Fibroblast of lung (primary cell): ENCODE measurements at regions not wholly inside any gene's neighbourhood (a gene's known extent, or its start where the extent isn't known, plus 50 kb on each side); places are given as distances from the start of the nearest gene placed in this dataset.

ENCODE experiments used
- EZH2 ChIP-seq: IDR thresholded peaks from 2 replicates; pipeline ENCODE4 v1.5.1; 2012; ENCODE audit warnings: low read length, control low read depth, mild to moderate bottlenecking; ENCODE audit errors: missing control alignments
- TF ChIP-seq, protein P1 (sequence below), 2 donors: IDR thresholded peaks in 1 of 2; conservative IDR thresholded peaks in 1 of 2; 1 replicate in 1 of 2; 2 replicates in 1 of 2; pipeline ENCODE4 v1.5.1; 2011 to 2012; ENCODE audit warnings: low read length in 2 of 2, control low read depth in 1 of 2, inconsistent platforms in 1 of 2, low read depth in 1 of 2, mild to moderate bottlenecking in 1 of 2

GRCh38 chr21:35559829-35560225, 500.5 kb downstream of the SETD4 start:
- TF ChIP-seq, protein P1, sequence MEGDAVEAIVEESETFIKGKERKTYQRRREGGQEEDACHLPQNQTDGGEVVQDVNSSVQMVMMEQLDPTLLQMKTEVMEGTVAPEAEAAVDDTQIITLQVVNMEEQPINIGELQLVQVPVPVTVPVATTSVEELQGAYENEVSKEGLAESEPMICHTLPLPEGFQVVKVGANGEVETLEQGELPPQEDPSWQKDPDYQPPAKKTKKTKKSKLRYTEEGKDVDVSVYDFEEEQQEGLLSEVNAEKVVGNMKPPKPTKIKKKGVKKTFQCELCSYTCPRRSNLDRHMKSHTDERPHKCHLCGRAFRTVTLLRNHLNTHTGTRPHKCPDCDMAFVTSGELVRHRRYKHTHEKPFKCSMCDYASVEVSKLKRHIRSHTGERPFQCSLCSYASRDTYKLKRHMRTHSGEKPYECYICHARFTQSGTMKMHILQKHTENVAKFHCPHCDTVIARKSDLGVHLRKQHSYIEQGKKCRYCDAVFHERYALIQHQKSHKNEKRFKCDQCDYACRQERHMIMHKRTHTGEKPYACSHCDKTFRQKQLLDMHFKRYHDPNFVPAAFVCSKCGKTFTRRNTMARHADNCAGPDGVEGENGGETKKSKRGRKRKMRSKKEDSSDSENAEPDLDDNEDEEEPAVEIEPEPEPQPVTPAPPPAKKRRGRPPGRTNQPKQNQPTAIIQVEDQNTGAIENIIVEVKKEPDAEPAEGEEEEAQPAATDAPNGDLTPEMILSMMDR (conservative IDR thresholded peaks at IDR 0.05 in 1 of 2, IDR thresholded peaks at IDR 0.05 in 1 of 2; ENCODE audit: low read depth in 1 of 2, low read length in 2 of 2) = no peak
- no peak for TF ChIP-seq EZH2
